WI38 (cell line): ENCODE measurements at regions not wholly inside any gene's neighbourhood (a gene's known extent, or its start where the extent isn't known, plus 50 kb on each side); places are given as distances from the start of the nearest gene placed in this dataset.
"Not testable (repeated sequence)": the region's sequence is repeated elsewhere in the genome, so short reads cannot be mapped to it uniquely, and the experiment has no call there.

Experiments
- H3K4me3 ChIP-seq: 2 replicates; pipeline ENCODE4 v1.5.1; 2011; ENCODE audit warnings: low read depth, mild to moderate bottlenecking, control low read depth, low read length
- CTCF ChIP-seq: IDR thresholded peaks from 2 replicates; pipeline ENCODE4 v1.5.1; 2012; ENCODE audit warnings: low read depth, mild to moderate bottlenecking, control low read depth, low read length

GRCh38 chr4:169851750-169852149 lies 94.0 kb upstream of the HPF1 start:
- H3K4me3 ChIP-seq = no peak overlapping the region

GRCh38 chr4:169849456-169849855 lies 91.7 kb upstream of the HPF1 start:
- H3K4me3 ChIP-seq = no peak overlapping the region
- TF ChIP-seq CTCF = no peak

More at GRCh38 chr4:169851750-169852149, 94.0 kb upstream of the HPF1 start:
- TF ChIP-seq CTCF = no peak

- H3K4me3 ChIP-seq = no peak overlapping the region
- TF ChIP-seq CTCF = no peak
Measured at GRCh38 chr4:169848018-169848417, 90.3 kb upstream of the HPF1 start.

- no peak for TF ChIP-seq CTCF
- no peak overlapping the region for H3K4me3 ChIP-seq
Measured at GRCh38 chr4:169847171-169847570, 89.4 kb upstream of the HPF1 start.

GRCh38 chr4:169846396-169846795 lies 88.7 kb upstream of the HPF1 start:
- no peak for TF ChIP-seq CTCF
- no peak overlapping the region for H3K4me3 ChIP-seq

- H3K4me3 ChIP-seq = no peak overlapping the region
- TF ChIP-seq CTCF = no peak
Measured at GRCh38 chr4:169841776-169842175, 84.0 kb upstream of the HPF1 start.

- no peak for TF ChIP-seq CTCF
- H3K4me3 ChIP-seq = no peak overlapping the region
Measured at GRCh38 chr4:169840554-169840953, 82.8 kb upstream of the HPF1 start.

- not testable (repeated sequence) for H3K4me3 ChIP-seq
Measured at GRCh38 chr4:169828329-169828728, 70.6 kb upstream of the HPF1 start.
